ENCODE measurements at regions not wholly inside any gene's neighbourhood (a gene's known extent, or its start where the extent isn't known, plus 50 kb on each side); places are given as distances from the start of the nearest gene placed in this dataset.
A peak's percentile ranks its signal among the peaks of the same experiment; 100 is the strongest.

DNA sequence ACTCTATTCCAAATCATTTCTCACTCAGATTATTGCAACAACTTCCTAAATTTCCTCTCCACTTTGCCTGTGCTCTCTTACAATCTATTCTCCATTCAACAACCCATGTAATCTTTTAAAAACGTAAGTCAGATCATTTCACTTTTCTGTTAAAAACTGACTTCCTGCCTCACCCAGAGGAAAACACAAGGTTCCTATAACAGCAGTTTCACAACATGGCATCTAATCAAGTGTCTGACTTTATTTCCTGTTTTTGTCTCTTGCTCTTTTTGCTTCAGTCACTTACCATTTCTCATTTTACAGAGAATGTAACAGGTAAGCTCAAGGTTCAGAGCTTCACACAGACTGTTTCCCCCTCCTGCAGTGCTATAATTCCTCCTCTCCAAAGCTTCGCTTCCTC is 560.7 kb downstream of the LRRIQ3 start (continued):
- TF ChIP-seq, protein P1, sequence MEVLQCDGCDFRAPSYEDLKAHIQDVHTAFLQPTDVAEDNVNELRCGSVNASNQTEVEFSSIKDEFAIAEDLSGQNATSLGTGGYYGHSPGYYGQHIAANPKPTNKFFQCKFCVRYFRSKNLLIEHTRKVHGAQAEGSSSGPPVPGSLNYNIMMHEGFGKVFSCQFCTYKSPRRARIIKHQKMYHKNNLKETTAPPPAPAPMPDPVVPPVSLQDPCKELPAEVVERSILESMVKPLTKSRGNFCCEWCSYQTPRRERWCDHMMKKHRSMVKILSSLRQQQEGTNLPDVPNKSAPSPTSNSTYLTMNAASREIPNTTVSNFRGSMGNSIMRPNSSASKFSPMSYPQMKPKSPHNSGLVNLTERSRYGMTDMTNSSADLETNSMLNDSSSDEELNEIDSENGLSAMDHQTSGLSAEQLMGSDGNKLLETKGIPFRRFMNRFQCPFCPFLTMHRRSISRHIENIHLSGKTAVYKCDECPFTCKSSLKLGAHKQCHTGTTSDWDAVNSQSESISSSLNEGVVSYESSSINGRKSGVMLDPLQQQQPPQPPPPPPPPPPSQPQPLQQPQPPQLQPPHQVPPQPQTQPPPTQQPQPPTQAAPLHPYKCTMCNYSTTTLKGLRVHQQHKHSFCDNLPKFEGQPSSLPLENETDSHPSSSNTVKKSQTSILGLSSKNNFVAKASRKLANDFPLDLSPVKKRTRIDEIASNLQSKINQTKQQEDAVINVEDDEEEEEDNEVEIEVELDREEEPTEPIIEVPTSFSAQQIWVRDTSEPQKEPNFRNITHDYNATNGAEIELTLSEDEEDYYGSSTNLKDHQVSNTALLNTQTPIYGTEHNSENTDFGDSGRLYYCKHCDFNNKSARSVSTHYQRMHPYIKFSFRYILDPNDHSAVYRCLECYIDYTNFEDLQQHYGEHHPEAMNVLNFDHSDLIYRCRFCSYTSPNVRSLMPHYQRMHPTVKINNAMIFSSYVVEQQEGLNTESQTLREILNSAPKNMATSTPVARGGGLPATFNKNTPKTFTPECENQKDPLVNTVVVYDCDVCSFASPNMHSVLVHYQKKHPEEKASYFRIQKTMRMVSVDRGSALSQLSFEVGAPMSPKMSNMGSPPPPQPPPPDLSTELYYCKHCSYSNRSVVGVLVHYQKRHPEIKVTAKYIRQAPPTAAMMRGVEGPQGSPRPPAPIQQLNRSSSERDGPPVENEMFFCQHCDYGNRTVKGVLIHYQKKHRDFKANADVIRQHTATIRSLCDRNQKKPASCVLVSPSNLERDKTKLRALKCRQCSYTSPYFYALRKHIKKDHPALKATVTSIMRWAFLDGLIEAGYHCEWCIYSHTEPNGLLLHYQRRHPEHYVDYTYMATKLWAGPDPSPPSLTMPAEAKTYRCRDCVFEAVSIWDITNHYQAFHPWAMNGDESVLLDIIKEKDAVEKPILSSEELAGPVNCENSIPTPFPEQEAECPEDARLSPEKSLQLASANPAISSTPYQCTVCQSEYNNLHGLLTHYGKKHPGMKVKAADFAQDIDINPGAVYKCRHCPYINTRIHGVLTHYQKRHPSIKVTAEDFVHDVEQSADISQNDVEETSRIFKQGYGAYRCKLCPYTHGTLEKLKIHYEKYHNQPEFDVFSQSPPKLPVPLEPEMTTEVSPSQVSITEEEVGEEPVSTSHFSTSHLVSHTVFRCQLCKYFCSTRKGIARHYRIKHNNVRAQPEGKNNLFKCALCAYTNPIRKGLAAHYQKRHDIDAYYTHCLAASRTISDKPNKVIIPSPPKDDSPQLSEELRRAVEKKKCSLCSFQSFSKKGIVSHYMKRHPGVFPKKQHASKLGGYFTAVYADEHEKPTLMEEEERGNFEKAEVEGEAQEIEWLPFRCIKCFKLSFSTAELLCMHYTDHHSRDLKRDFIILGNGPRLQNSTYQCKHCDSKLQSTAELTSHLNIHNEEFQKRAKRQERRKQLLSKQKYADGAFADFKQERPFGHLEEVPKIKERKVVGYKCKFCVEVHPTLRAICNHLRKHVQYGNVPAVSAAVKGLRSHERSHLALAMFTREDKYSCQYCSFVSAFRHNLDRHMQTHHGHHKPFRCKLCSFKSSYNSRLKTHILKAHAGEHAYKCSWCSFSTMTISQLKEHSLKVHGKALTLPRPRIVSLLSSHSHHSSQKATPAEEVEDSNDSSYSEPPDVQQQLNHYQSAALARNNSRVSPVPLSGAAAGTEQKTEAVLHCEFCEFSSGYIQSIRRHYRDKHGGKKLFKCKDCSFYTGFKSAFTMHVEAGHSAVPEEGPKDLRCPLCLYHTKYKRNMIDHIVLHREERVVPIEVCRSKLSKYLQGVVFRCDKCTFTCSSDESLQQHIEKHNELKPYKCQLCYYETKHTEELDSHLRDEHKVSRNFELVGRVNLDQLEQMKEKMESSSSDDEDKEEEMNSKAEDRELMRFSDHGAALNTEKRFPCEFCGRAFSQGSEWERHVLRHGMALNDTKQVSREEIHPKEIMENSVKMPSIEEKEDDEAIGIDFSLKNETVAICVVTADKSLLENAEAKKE (CRISPR knock-in tag; IDR thresholded peaks at IDR 0.05) = no peak
- TF ChIP-seq NANOG (IDR thresholded peaks at IDR 0.05; ENCODE audit: borderline replicate concordance) = no peak
- TF ChIP-seq CREB1 (CRISPR knock-in tag; IDR thresholded peaks at IDR 0.05; ENCODE audit: low read depth) = no peak
- TF ChIP-seq POLR2AphosphoS5 (IDR thresholded peaks at IDR 0.05; ENCODE audit: low read depth) = no peak
- TF ChIP-seq EZH2phosphoT487 (IDR thresholded peaks at IDR 0.05; ENCODE audit: unreplicated experiment) = no peak
- no peak for TF ChIP-seq ZNF331 (CRISPR knock-in tag; IDR thresholded peaks at IDR 0.05; ENCODE audit: low read depth)
- TF ChIP-seq EZH2 (IDR thresholded peaks at IDR 0.05; ENCODE audit: low read depth, unreplicated experiment) = no peak
- no peak for TF ChIP-seq STAT1 (IDR thresholded peaks at IDR 0.05; ENCODE audit: unreplicated experiment)
- TF ChIP-seq, protein P2, sequence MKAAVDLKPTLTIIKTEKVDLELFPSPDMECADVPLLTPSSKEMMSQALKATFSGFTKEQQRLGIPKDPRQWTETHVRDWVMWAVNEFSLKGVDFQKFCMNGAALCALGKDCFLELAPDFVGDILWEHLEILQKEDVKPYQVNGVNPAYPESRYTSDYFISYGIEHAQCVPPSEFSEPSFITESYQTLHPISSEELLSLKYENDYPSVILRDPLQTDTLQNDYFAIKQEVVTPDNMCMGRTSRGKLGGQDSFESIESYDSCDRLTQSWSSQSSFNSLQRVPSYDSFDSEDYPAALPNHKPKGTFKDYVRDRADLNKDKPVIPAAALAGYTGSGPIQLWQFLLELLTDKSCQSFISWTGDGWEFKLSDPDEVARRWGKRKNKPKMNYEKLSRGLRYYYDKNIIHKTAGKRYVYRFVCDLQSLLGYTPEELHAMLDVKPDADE (IDR thresholded peaks at IDR 0.05) = no peak

DNA sequence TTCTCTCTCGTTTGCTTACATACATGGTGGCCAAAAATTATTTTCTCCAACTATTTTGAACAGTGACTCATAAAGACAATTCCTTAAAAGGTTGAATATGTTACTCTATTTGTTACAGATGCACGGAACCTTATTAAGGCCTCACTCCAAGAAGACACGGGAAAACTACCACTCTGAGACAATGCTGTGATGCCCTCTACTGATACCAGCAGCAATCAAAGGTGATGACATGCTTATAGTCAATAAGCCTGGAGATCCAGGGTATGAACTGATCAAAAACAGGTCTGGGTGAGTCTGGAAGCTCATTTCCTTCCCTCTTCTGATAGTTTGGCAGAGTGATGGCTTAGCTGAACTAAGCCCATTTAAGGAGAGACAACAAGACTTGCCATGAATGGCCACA is 563.0 kb downstream of the LRRIQ3 start:
- Mint-ChIP-seq H3K27ac (no peak overlapping the region), H3K36me3 (ENCODE audit: low read depth) (no peaks in the 10 kb centered on the region), H3K27me3 (ENCODE audit: insufficient read depth, low read depth, poor library complexity) (no peaks in the 10 kb centered on the region), H3K4me3 (no peak overlapping the region), H3K4me1 (peaks cover 11% of the 10 kb centered on the region), H3K9me3 (no peaks in the 10 kb centered on the region)
- Histone ChIP-seq H2AFZ (peak overlapping the region; percentile 4; the same call in 1 of the 2 replicates), H3K27ac (ENCODE audit: low read depth) (no peak overlapping the region), H3K4me1 (ENCODE audit: insufficient read depth) (no peaks in the 10 kb centered on the region), H3K4me2 (no peak overlapping the region), H3K4me3 (no peak overlapping the region), H3K9me2 (ENCODE audit: insufficient read depth) (0 out of 2 replicates have a peak, but pooled peaks cover 2% of the 10 kb centered on the region), H3K36me3 (ENCODE audit: insufficient read depth) (no peaks in the 10 kb centered on the region), H3K79me2 (replicated peaks; ENCODE audit: insufficient read depth) (no peaks in the 10 kb centered on the region), H4K20me1 (replicated peaks; ENCODE audit: insufficient read depth) (no peaks in the 10 kb centered on the region), H3F3A (replicated peaks; ENCODE audit: low read depth) (no peaks in the 10 kb centered on the region), H3K27me3 (ENCODE audit: insufficient read depth) (no peaks in the 10 kb centered on the region)
- ATAC-seq = peak; percentile 59
- DNase-seq (ENCODE audit: low spot score) = peak; percentile 19
- TF ChIP-seq, protein P3, sequence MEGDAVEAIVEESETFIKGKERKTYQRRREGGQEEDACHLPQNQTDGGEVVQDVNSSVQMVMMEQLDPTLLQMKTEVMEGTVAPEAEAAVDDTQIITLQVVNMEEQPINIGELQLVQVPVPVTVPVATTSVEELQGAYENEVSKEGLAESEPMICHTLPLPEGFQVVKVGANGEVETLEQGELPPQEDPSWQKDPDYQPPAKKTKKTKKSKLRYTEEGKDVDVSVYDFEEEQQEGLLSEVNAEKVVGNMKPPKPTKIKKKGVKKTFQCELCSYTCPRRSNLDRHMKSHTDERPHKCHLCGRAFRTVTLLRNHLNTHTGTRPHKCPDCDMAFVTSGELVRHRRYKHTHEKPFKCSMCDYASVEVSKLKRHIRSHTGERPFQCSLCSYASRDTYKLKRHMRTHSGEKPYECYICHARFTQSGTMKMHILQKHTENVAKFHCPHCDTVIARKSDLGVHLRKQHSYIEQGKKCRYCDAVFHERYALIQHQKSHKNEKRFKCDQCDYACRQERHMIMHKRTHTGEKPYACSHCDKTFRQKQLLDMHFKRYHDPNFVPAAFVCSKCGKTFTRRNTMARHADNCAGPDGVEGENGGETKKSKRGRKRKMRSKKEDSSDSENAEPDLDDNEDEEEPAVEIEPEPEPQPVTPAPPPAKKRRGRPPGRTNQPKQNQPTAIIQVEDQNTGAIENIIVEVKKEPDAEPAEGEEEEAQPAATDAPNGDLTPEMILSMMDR (conservative IDR thresholded peaks at IDR 0.05; ENCODE audit: low read depth in 2 of 2) = peak; percentile 39 to 73
- TF ChIP-seq, protein P2 (IDR thresholded peaks at IDR 0.05) = no peak
- TF ChIP-seq EZH2 (IDR thresholded peaks at IDR 0.05; ENCODE audit: low read depth, unreplicated experiment) (no peak), ZNF331 (CRISPR knock-in tag; IDR thresholded peaks at IDR 0.05; ENCODE audit: low read depth) (no peak)
- TF ChIP-seq, protein P4, sequence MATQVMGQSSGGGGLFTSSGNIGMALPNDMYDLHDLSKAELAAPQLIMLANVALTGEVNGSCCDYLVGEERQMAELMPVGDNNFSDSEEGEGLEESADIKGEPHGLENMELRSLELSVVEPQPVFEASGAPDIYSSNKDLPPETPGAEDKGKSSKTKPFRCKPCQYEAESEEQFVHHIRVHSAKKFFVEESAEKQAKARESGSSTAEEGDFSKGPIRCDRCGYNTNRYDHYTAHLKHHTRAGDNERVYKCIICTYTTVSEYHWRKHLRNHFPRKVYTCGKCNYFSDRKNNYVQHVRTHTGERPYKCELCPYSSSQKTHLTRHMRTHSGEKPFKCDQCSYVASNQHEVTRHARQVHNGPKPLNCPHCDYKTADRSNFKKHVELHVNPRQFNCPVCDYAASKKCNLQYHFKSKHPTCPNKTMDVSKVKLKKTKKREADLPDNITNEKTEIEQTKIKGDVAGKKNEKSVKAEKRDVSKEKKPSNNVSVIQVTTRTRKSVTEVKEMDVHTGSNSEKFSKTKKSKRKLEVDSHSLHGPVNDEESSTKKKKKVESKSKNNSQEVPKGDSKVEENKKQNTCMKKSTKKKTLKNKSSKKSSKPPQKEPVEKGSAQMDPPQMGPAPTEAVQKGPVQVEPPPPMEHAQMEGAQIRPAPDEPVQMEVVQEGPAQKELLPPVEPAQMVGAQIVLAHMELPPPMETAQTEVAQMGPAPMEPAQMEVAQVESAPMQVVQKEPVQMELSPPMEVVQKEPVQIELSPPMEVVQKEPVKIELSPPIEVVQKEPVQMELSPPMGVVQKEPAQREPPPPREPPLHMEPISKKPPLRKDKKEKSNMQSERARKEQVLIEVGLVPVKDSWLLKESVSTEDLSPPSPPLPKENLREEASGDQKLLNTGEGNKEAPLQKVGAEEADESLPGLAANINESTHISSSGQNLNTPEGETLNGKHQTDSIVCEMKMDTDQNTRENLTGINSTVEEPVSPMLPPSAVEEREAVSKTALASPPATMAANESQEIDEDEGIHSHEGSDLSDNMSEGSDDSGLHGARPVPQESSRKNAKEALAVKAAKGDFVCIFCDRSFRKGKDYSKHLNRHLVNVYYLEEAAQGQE (IDR thresholded peaks at IDR 0.05; ENCODE audit: unreplicated experiment) = no peak

Data from GM23338 (cell line).